G401 (cell line): ENCODE measurements at regions not wholly inside any gene's neighbourhood (a gene's known extent, or its start where the extent isn't known, plus 50 kb on each side); places are given as distances from the start of the nearest gene placed in this dataset.

ENCODE experiments used
- DNase-seq: peaks from one replicate; pipeline ENCODE4 v3.0.0-alpha.2; 2015; ENCODE audit warnings: low spot score
- in situ Hi-C: cut with HindIII; loops from 2 replicates; pipeline ENCODE4 v1.10.0; 2016; ENCODE audit warnings: low sequenced_read_pairs, mixed read lengths

GRCh38 chr2:147792966-147793617, 51.7 kb upstream of the ACVR2A start:
- in situ Hi-C loops, result no loop called here

GRCh38 chr2:147790580-147790979, 54.2 kb upstream of the ACVR2A start:
- DNase-seq, result no peak
- in situ Hi-C loops, result no loop called here

More at GRCh38 chr2:147792966-147793617, 51.7 kb upstream of the ACVR2A start:
- DNase-seq, result no peak

DNA sequence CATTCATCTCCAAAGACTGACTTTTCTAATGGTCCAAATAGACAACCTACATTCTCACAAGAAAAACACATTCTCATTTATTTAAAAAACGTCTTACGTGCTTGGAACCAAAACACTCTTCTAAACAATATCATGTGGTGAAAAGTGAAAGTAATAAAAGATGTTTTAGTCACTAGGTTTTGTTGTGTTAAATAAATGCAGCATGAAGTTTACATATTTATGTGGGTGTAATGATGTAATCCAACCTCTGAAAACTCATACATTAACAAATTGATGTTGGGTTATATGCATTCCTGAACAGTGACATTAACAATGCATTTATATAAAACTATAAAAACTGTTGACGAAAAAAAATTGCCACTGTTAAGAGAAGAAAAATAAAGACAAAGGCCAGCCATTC, 55.1 kb upstream of the ACVR2A start:
- in situ Hi-C loops, result no loop called here
- DNase-seq, result no peak

DNA sequence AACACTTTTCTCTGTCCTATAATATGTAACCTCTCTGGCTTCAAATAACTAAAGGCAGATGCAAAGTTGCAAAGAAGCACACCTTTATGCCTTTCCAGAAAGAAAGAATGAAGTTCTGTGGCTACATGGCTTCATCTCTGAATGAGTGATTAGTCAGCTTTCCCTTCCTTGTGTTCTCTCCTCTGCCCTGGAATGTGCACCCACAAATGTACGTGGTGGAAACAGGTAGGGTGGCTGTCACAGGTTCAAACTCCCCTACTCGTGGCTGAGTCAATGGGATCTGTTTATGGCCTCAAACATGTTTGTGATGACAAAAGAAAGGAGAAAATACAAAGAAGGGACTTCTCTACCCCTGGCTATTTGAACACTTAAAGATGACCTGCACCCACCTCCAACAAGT, 55.5 kb upstream of the ACVR2A start:
- in situ Hi-C loops, result no loop called here
- no peak for DNase-seq

DNA sequence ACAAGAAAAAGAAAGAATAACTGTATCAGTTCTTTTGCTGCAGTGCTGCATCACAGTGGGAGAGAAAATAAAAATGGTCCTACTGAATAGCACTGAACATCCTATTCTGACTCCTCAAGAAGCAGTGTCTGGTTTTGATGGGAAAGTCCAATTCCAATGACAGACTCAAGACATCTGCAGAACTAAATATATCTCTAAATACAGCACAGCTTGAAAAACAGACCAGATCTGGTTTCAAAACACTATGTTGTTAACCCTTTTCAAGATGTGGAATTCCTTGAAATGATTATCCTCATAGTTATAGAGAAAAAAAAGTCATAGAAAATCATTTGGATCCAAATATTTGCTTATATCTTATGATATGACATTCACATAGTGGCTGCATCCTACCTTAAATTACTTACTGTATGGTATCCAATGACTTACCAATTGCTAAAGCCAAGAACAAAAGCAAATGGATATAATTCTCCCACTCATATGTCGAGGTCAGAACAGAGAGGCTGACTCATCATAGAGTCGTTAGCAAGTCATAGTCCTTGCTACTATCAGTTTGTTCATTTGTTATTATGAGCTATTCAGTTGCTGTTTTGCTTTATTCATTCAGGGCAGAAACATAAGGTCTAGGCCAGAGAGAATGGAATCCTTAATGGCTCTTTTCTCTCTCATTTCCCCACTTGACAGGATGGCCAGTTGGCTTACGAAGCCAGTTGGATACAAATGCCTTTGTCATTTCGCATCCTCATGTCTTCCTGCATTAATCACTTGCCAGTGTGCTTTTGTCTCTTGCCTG, 62.5 kb upstream of the ACVR2A start:
- in situ Hi-C loops, result no loop called here
- no peak for DNase-seq

GRCh38 chr2:147779440-147779839, 65.4 kb upstream of the ACVR2A start:
- DNase-seq, result no peak
- in situ Hi-C loops, result no loop called here

DNA sequence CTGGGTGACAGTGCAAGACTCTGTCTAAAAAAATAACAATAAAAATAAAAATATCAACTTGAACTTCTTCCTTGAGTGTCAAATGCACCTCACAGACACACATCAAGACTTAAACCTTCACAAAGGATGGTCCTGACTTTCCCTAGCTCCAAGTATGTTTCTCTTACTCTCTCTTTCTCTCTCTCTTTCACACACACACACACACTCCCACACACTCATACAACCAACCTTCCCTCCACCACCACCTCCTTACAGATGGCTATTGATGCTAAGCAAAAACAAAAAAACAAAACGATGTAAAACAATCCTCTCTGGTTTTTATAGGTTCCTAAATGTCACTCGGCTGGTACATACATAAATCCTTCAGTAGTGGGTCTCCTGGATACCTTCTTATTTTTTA, 67.4 kb upstream of the ACVR2A start:
- no peak for DNase-seq
- in situ Hi-C loops, result no loop called here

- no peak for DNase-seq
- in situ Hi-C loops, result no loop called here
These were observed 70.0 kb upstream of the ACVR2A start for GRCh38 chr2:147774805-147775204.

- in situ Hi-C loops, result no loop called here
These were observed 71.3 kb upstream of the ACVR2A start for GRCh38 chr2:147773479-147773878.

GRCh38 chr2:147772781-147773180, 72.0 kb upstream of the ACVR2A start:
- DNase-seq, result no peak
- in situ Hi-C loops, result no loop called here

More at GRCh38 chr2:147773479-147773878, 71.3 kb upstream of the ACVR2A start:
- no peak for DNase-seq

DNA sequence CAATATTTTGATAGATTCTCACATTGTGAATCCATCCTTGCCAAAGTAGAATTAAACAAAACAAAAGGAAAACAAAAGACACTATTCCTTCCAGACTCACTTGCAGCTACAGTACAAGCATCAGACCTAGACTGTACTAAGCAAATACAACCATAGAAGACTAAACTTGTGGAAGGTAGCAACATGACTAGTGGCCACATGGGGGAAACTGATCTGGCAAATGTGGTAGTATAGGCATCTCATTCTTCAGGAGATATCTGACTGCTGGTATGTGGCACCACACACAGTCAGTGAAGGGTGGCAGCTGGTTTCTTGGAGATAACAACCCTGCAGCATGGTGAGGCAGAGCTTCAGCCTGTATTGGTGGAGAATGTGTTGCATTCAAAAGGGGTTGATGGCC, 81.0 kb upstream of the ACVR2A start:
- in situ Hi-C loops, result no loop called here
- no peak for DNase-seq

- in situ Hi-C loops, result no loop called here
- no peak for DNase-seq
These were observed 83.8 kb upstream of the ACVR2A start for GRCh38 chr2:147760984-147761383.

DNA sequence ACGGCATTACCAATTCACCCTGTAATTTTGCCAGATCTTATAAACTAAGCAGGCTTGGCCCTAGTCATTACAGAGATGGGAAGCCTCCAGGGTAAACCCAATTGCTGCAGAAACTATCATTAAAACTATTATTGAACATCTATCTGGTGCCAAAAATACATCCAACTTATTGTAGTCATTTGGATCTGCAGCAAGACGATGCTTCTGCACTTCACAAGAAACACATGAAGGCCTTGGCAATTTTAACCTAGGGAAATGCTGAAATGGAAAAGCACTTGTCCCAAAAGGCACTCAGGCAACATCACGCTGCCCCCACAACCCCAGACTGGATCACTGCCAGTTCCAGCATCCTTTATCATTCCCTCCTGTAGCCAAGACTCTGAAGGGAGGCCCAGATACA, 85.3 kb upstream of the ACVR2A start:
- in situ Hi-C loops, result no loop called here
- DNase-seq, result no peak

GRCh38 chr2:147758821-147759220, 86.0 kb upstream of the ACVR2A start:
- in situ Hi-C loops, result no loop called here
- DNase-seq, result no peak

- no peak for DNase-seq
These were observed 88.8 kb upstream of the ACVR2A start for GRCh38 chr2:147756069-147756468.

GRCh38 chr2:147740211-147740927, 104.5 kb upstream of the ACVR2A start:
- in situ Hi-C loops, result no loop called here
- DNase-seq, result no peak

More at GRCh38 chr2:147756069-147756468, 88.8 kb upstream of the ACVR2A start:
- in situ Hi-C loops, result no loop called here

- no peak for DNase-seq
- in situ Hi-C loops, result no loop called here
These were observed 105.3 kb upstream of the ACVR2A start for GRCh38 chr2:147739508-147739907.

- DNase-seq, result no peak
- in situ Hi-C loops, result no loop called here
These were observed 126.0 kb upstream of the ACVR2A start for GRCh38 chr2:147718831-147719230.

DNA sequence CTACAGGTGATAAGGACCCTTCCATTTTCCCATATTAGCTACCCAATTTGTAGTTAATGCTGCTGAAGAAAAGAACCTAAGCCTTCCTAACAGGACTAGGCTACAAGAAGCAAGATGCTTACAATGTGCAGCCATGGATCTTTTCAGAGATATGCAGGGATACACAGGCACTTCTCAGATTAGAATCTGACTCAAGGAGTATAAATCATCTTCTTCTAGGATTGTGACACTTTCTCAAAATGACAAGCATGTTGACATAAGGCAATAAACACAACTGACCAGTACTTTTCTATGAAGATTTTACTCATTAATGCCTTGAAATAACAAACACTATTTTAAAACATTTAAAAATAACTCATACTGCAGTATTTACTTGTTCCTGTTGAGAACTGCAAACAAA, 127.9 kb upstream of the ACVR2A start:
- in situ Hi-C loops, result no loop called here

DNA sequence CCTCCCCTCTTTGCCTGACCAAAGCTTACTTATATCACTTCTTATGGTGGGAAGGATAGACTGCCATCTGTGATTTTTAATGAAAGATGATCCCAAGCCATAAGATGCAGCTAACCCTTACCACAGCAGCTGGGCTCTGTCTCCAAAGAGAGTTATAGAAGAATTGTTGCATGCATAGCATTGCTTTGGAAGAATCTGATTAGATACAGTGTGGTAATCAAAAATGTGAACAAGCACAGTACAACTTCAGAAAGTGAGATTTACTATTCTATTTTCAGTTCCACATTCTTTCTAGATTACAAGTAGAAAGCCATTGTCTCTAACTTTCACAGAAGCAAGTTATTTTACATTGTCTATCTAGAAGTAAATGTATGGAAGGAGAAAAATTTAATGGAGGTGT, 129.0 kb upstream of the ACVR2A start:
- in situ Hi-C loops, result no loop called here
- DNase-seq, result no peak

More for the DNA sequence above, 127.9 kb upstream of the ACVR2A start:
- no peak for DNase-seq
